ENCODE measurements at regions not wholly inside any gene's neighbourhood (a gene's known extent, or its start where the extent isn't known, plus 50 kb on each side); places are given as distances from the start of the nearest gene placed in this dataset.

- TF ChIP-seq CTCF (conservative IDR thresholded peaks at IDR 0.05; ENCODE audit: low read depth, low read length): no peak
- TF ChIP-seq POLR2A (IDR thresholded peaks at IDR 0.05; ENCODE audit: low read depth, low read length): no peak
- TF ChIP-seq CEBPB (IDR thresholded peaks at IDR 0.05; ENCODE audit: low read depth, low read length): no peak
- no peak for TF ChIP-seq FOS (IDR thresholded peaks at IDR 0.05; ENCODE audit: low read depth, low read length)
- no peak for TF ChIP-seq RCOR1 (IDR thresholded peaks at IDR 0.05; ENCODE audit: insufficient replicate concordance, low read length)
- no peak for TF ChIP-seq MAZ (IDR thresholded peaks at IDR 0.05; ENCODE audit: borderline replicate concordance, low read depth, low read length)
Observed at GRCh38 chrX:112367065-112367464, 284.5 kb upstream of the TRPC5 start.
